BLaER1 (cell line): ENCODE measurements at regions not wholly inside any gene's neighbourhood (a gene's known extent, or its start where the extent isn't known, plus 50 kb on each side); places are given as distances from the start of the nearest gene placed in this dataset.

Experiments used
- H3K27ac ChIP-seq: shearing (Covaris generic); formaldehyde crosslinking; 2 replicates; pipeline ENCODE4 v1.8.1; 2022
- H3K27me3 ChIP-seq: shearing (Covaris generic); formaldehyde crosslinking; 2 replicates; pipeline ENCODE4 v1.8.1; 2022
- H3K36me3 ChIP-seq: shearing (Covaris generic); formaldehyde crosslinking; 2 replicates; pipeline ENCODE4 v1.8.1; 2022
- H3K4me1 ChIP-seq: shearing (Covaris generic); formaldehyde crosslinking; 2 replicates; pipeline ENCODE4 v1.8.1; 2022
- H3K4me2 ChIP-seq: shearing (Covaris generic); formaldehyde crosslinking; 2 replicates; pipeline ENCODE4 v1.8.1; 2022
- H3K4me3 ChIP-seq: shearing (Covaris generic); formaldehyde crosslinking; 2 replicates; pipeline ENCODE4 v1.8.1; 2022
- H3K9ac ChIP-seq: shearing (Covaris generic); formaldehyde crosslinking; 2 replicates; pipeline ENCODE4 v1.8.1; 2022
- H3K9me3 ChIP-seq: shearing (Covaris generic); formaldehyde crosslinking; 2 replicates; pipeline ENCODE4 v1.8.1; 2022
- H4K20me1 ChIP-seq: shearing (Covaris generic); formaldehyde crosslinking; 2 replicates; pipeline ENCODE4 v1.8.1; 2022
- Cebpa-rat ChIP-seq: shearing (Covaris generic); IDR thresholded peaks from 2 replicates; pipeline ENCODE4 v1.8.1; 2022

DNA sequence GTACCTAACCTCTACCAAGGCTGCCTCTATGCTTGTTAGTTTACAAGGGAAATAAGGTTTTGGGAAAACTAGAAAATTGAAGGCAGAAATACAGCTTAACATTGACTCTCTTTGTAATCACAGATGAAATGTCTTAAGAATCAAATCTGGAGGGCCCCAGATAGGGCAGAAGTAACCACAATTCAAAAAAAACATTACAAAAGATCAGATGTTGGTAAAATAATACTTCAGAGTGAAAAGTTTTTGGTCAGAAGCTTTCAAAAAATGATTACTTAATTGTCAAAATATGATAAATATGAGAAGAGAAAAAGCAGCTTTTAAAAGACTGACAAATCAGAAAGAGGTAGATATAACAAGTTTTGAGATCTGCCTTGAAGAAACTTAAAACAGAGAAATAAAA, 425.1 kb upstream of the NECTIN3 start:
- H3K9me3 ChIP-seq = no peaks in the 10 kb centered on the region
- no peak for TF ChIP-seq Cebpa-rat
- no peaks in the 10 kb centered on the region for H4K20me1 ChIP-seq
- H3K4me3 ChIP-seq = no peak overlapping the region
- H3K36me3 ChIP-seq = no peaks in the 10 kb centered on the region
- H3K4me1 ChIP-seq = no peaks in the 10 kb centered on the region; the same call in 1 of the 2 replicates
- H3K9ac ChIP-seq = no peak overlapping the region
- H3K27ac ChIP-seq = no peak overlapping the region
- no peaks in the 10 kb centered on the region for H3K27me3 ChIP-seq
- H3K4me2 ChIP-seq = no peak overlapping the region

DNA sequence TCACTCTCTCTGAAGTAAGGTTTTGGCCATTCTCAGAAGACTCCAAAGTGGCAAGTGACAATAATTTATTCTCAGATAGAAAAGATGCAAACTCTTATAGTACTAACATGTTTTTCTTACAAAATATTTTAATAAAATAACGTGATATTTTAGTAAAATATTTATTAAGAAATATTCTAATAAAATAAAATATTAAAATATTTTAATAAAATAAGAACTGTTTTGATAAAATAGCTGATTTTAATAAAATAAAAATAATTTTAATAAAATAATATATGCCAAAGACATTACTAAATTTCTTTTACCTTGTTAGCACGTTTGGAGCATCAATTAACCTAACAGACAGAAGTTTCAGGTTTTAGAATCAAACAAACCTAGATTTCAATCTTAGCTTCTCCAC, 424.0 kb upstream of the NECTIN3 start:
- H3K4me2 ChIP-seq = no peak overlapping the region
- no peak overlapping the region for H3K9ac ChIP-seq
- H3K4me1 ChIP-seq = no peaks in the 10 kb centered on the region; the same call in 1 of the 2 replicates
- H3K4me3 ChIP-seq = no peak overlapping the region
- H3K9me3 ChIP-seq = no peaks in the 10 kb centered on the region
- no peaks in the 10 kb centered on the region for H4K20me1 ChIP-seq
- no peaks in the 10 kb centered on the region for H3K36me3 ChIP-seq
- no peak for TF ChIP-seq Cebpa-rat
- no peak overlapping the region for H3K27ac ChIP-seq
- no peaks in the 10 kb centered on the region for H3K27me3 ChIP-seq

DNA sequence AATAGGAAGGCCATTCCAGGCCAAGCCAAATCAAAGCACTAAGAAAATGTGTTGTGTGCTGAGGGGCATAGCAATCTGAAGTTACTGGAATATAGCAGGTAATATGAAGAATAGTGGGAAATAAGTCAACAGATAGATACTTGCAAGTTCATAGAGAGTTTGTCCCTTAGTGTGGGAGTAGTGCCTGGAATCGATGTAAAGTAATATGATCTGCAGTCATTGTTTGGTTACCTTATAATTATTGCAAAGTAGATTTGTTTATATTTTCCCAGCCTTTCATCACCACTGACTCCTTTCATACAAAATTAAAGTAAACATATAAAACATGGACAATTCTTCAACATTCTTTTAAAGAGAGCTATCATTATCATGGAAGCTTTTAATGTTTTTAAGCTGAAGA, 420.9 kb upstream of the NECTIN3 start:
- no peak overlapping the region for H3K27ac ChIP-seq
- H3K4me2 ChIP-seq = no peak overlapping the region
- no peak for TF ChIP-seq Cebpa-rat

DNA sequence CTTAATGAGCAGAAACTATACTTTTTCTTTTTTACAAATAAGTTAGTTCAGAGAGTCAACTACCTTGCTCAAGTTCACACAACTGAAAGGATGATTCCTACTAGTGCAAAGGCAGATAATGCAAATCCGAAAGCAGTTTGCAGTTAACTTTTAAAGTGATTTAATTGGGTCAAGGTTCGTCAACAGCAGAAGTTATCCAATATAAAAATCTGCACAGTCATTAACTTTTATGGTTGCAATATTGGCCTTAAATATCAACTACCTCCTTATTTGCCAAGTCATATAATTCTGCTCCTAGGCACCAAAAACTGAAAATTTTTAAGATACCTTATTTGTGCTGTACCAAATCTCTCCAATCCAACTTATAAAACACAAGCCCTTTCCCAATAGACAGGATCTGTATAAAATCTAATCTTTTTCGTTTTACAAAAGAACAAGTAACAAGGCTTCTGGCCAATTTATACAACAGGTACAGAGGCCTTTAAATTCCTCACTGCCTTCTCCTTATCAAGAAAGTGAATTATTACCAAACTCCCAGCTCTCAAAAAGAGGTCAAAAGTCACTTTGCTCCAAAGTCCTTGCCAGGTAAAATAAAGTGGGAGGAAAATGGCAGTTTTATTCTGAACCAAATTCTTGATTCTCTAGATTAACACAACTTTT, 416.6 kb upstream of the NECTIN3 start:
- no peaks in the 10 kb centered on the region for H4K20me1 ChIP-seq
- TF ChIP-seq Cebpa-rat = no peak
- no peak overlapping the region for H3K4me3 ChIP-seq
- H3K9me3 ChIP-seq = no peaks in the 10 kb centered on the region
- no peaks in the 10 kb centered on the region for H3K4me1 ChIP-seq
- no peak overlapping the region for H3K27ac ChIP-seq
- no peaks in the 10 kb centered on the region for H3K36me3 ChIP-seq
- H3K4me2 ChIP-seq = no peak overlapping the region
- H3K9ac ChIP-seq = no peak overlapping the region
- H3K27me3 ChIP-seq = no peaks in the 10 kb centered on the region

More for the DNA sequence above, 420.9 kb upstream of the NECTIN3 start:
- Histone ChIP-seq H4K20me1 (no peaks in the 10 kb centered on the region), H3K9ac (no peak overlapping the region), H3K27me3 (no peaks in the 10 kb centered on the region), H3K36me3 (no peaks in the 10 kb centered on the region), H3K9me3 (no peaks in the 10 kb centered on the region), H3K4me3 (no peak overlapping the region), H3K4me1 (no peaks in the 10 kb centered on the region; the same call in 1 of the 2 replicates)

DNA sequence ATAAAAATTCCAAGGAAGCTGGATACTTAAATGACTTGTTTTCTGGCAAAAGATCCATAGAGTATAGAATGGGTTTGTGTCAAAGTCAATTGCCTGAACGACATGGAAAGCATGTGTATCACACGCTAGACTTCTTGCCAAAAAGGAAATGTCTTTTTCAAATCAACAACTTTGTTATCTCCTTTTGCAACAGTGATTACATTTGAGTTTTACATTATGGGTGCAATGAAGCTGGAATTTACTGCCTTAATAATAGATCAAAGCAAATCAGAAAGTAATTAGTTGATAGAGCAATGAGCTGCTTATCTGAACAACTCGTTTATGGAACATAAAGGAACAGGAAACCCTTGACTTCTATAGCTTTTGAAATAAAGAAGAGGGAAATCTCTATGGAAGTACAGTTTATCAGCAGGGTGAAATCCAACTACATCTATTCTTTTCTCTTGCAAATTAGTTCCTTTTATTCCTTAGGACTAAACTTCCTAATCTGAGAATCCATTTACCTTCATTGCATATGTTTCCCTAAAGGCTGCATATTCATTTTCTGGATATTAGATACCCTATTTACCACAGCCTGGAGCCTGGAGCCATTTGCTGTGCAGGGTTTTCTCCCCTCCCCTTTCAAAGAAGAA, 415.1 kb upstream of the NECTIN3 start:
- Histone ChIP-seq H3K9me3 (no peaks in the 10 kb centered on the region), H4K20me1 (no peaks in the 10 kb centered on the region), H3K27ac (no peak overlapping the region), H3K9ac (no peak overlapping the region), H3K4me3 (no peak overlapping the region), H3K4me1 (no peaks in the 10 kb centered on the region), H3K36me3 (no peaks in the 10 kb centered on the region), H3K4me2 (no peak overlapping the region), H3K27me3 (no peaks in the 10 kb centered on the region)
- no peak for TF ChIP-seq Cebpa-rat

DNA sequence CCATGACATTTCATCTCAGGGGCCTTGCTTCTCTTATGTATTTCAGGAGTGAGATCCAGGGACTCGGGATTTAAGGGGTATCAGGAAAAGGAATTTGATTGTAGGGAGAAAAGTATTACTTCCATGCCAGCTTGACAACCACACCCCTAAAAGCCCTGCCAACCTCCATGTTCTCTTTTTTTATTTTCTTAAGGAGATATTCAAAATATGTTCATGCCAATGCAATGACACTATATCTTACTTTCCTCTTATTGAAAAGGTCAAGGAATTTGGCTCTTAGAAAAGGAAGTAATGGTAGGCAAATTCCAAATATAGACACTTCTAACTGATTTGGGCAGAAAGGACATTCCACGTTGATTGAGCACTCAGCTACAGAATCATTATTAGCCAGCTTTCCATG, 407.5 kb upstream of the NECTIN3 start:
- no peak overlapping the region for H3K4me2 ChIP-seq

DNA sequence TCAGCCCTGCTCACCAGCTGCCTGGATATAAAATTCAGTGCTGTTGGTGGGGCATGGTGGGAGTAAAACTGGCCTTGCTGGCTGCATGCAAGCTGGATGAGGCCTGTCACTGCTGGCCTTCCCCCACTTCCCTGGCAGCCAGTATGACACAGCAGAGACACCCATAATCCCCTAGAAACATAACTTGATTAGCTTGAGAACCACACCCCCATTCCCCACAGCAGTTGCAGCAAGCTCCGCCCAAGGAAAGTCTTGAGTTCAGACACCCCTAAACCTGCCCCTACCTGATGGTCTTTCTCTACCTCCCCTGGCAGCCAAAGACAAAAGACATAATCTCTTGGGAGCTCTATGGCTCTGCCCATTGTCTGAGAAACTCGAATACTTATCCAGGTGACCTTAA, 405.1 kb upstream of the NECTIN3 start:
- no peak overlapping the region for H3K4me3 ChIP-seq
- no peaks in the 10 kb centered on the region for H3K27me3 ChIP-seq
- H3K9me3 ChIP-seq = peaks cover 26% of the 10 kb centered on the region
- no peaks in the 10 kb centered on the region for H4K20me1 ChIP-seq
- H3K9ac ChIP-seq = no peak overlapping the region
- no peak overlapping the region for H3K27ac ChIP-seq
- H3K36me3 ChIP-seq = no peaks in the 10 kb centered on the region
- H3K4me2 ChIP-seq = no peak overlapping the region
- H3K4me1 ChIP-seq = 0 out of 2 replicates have a peak, but pooled peaks cover 5% of the 10 kb centered on the region
- TF ChIP-seq Cebpa-rat = no peak

More for the DNA sequence above, 407.5 kb upstream of the NECTIN3 start:
- no peak for TF ChIP-seq Cebpa-rat
- no peaks in the 10 kb centered on the region for H3K36me3 ChIP-seq
- 0 out of 2 replicates have a peak, but pooled peaks cover 5% of the 10 kb centered on the region for H3K4me1 ChIP-seq
- H3K9me3 ChIP-seq = peaks cover 6% of the 10 kb centered on the region
- H3K4me3 ChIP-seq = no peak overlapping the region
- no peaks in the 10 kb centered on the region for H3K27me3 ChIP-seq
- no peaks in the 10 kb centered on the region for H4K20me1 ChIP-seq
- H3K27ac ChIP-seq = no peak overlapping the region
- no peak overlapping the region for H3K9ac ChIP-seq

DNA sequence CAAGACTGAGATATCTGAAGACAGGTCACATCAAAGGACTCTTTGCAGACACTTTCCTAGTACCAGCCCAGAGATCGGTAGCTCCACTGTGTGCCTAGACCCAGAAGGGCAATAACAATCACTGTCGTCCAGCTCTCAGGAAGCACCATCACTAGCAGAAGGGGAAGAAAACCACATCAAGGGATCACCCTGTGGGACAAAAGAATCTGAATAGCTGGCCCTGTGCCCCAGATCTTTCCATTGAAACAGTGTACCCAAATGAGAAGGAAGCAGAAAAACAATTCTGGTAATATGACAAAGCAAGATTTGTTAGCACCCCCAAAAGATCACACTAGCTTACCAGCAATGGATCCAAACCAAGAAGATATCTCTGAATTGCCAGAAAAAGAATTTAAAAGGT, 404.4 kb upstream of the NECTIN3 start:
- Histone ChIP-seq H3K27ac (no peak overlapping the region), H3K36me3 (no peaks in the 10 kb centered on the region), H3K9me3 (peaks cover 31% of the 10 kb centered on the region), H3K4me3 (no peak overlapping the region), H3K4me1 (0 out of 2 replicates have a peak, but pooled peaks cover 5% of the 10 kb centered on the region), H3K4me2 (no peak overlapping the region), H3K9ac (no peak overlapping the region), H4K20me1 (no peaks in the 10 kb centered on the region), H3K27me3 (no peaks in the 10 kb centered on the region)
- no peak for TF ChIP-seq Cebpa-rat

DNA sequence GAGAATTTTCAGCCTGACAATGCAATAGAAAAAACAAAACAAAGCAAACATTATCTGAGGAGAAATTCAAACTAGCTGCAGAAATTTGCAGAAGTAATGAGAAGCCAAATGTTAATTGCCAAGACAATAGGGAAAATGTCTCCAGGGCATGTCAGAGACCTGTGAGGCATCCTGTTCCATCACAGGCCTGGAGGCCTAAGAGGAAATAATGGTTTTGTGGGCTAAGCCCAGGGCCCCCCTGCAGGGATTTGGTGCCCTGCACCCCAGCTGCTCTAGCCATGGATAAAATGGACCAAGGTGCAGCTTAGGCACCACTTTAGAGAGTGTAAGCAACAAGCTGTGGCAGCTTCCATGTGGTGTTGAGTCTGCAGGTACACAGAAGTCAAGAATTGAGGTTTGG, 401.2 kb upstream of the NECTIN3 start:
- Histone ChIP-seq H3K36me3 (no peaks in the 10 kb centered on the region), H3K4me3 (no peak overlapping the region), H4K20me1 (no peaks in the 10 kb centered on the region), H3K9ac (no peak overlapping the region), H3K27me3 (no peaks in the 10 kb centered on the region), H3K9me3 (peaks cover 25% of the 10 kb centered on the region), H3K27ac (no peak overlapping the region), H3K4me1 (0 out of 2 replicates have a peak, but pooled peaks cover 5% of the 10 kb centered on the region), H3K4me2 (no peak overlapping the region)
- TF ChIP-seq Cebpa-rat = no peak

DNA sequence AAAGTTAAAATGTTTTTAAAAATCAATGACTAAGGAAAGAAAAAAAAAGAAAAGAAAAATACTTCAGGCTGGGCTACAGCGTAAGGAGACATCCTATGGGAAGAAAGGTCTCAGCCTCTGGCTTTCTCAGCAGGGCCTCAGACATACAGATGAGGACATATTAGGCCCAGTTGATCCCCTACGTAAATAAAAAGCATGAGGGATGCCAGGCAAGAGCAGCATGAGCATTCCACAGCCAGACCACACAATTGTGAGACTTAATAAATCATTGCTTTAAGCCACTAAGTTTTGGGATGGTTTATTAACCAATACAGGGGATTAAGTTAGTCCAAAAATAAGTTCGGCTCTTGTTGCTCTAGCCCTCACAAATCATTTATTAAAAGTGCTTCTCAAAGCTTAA, 394.1 kb upstream of the NECTIN3 start:
- TF ChIP-seq Cebpa-rat = no peak
- Histone ChIP-seq H4K20me1 (no peaks in the 10 kb centered on the region), H3K27ac (no peak overlapping the region), H3K4me2 (no peak overlapping the region), H3K27me3 (no peaks in the 10 kb centered on the region), H3K9me3 (no peaks in the 10 kb centered on the region), H3K4me3 (no peak overlapping the region), H3K9ac (no peak overlapping the region), H3K36me3 (no peaks in the 10 kb centered on the region), H3K4me1 (no peaks in the 10 kb centered on the region)
